Left lobe of liver (tissue), 2 donors: ENCODE measurements at regions not wholly inside any gene's neighbourhood (a gene's known extent, or its start where the extent isn't known, plus 50 kb on each side); places are given as distances from the start of the nearest gene placed in this dataset.
"Not testable (repeated sequence)": the region's sequence is repeated elsewhere in the genome, so short reads cannot be mapped to it uniquely, and the experiment has no call there.

Experiments used
- ATAC-seq: fragments of 200-7000 bp; cut with Tn5 transposase; one replicate; pipeline ENCODE4 v1.9.1; 2020; ENCODE audit warnings: mild to moderate bottlenecking, moderate library complexity
- DNase-seq: peaks from one replicate; pipeline ENCODE4 v3.0.0-alpha.2; 2020; ENCODE audit warnings: low spot score
- donor health status: DM: no; HTN: no; CAD: no; lungs with moderate emphysema.
- donor health status: DM: no; HTN: yes; CAD: no.

GRCh38 chr3:156044634-156044975, 75.8 kb upstream of the KCNAB1 start:
- no peak for DNase-seq

GRCh38 chr3:156048483-156048882, 71.9 kb upstream of the KCNAB1 start:
- not testable (repeated sequence) for ATAC-seq, DNase-seq

More at GRCh38 chr3:156044634-156044975, 75.8 kb upstream of the KCNAB1 start:
- no peak for ATAC-seq

- ATAC-seq (no peak), DNase-seq (no peak)
Measured at GRCh38 chr3:156050918-156051317, 69.5 kb upstream of the KCNAB1 start.

GRCh38 chr3:156051651-156052050, 68.7 kb upstream of the KCNAB1 start:
- ATAC-seq, result no peak
- no peak for DNase-seq

GRCh38 chr3:156052115-156052514, 68.3 kb upstream of the KCNAB1 start:
- no peak for ATAC-seq

GRCh38 chr3:156059950-156060501, 60.4 kb upstream of the KCNAB1 start:
- ATAC-seq, result no peak
- DNase-seq, result no peak

More at GRCh38 chr3:156052115-156052514, 68.3 kb upstream of the KCNAB1 start:
- no peak for DNase-seq

- ATAC-seq, result not testable (repeated sequence)
Measured at GRCh38 chr3:156068151-156068550, 52.2 kb upstream of the KCNAB1 start.

GRCh38 chr3:156070028-156070427, 50.4 kb upstream of the KCNAB1 start:
- ATAC-seq, result no peak
- no peak for DNase-seq

More at GRCh38 chr3:156068151-156068550, 52.2 kb upstream of the KCNAB1 start:
- not testable (repeated sequence) for DNase-seq
